ENCODE measurements at regions not wholly inside any gene's neighbourhood (a gene's known extent, or its start where the extent isn't known, plus 50 kb on each side); places are given as distances from the start of the nearest gene placed in this dataset.

DNA sequence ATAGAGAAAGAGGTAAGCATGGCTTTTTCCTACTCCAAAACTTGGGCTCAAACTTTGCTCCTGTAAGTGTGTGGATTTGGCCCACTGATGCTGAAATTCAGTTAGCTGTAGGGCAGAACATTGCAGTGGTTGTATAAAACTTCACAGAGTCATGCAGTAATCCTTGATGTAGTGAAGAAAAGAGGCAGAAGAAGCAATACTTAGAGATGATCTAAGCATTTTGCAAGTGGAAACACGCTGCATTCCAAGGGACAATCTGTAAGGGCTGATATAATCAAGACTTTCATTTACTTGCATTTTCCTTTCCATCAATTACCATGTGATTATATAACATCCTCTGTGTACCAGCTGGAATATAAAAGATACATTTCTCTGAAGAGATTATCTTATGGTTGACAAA, 338.8 kb downstream of the DNAJB9 start:
- TF ChIP-seq POLR2A (IDR thresholded peaks at IDR 0.05), result no peak
- TF ChIP-seq, protein P1, sequence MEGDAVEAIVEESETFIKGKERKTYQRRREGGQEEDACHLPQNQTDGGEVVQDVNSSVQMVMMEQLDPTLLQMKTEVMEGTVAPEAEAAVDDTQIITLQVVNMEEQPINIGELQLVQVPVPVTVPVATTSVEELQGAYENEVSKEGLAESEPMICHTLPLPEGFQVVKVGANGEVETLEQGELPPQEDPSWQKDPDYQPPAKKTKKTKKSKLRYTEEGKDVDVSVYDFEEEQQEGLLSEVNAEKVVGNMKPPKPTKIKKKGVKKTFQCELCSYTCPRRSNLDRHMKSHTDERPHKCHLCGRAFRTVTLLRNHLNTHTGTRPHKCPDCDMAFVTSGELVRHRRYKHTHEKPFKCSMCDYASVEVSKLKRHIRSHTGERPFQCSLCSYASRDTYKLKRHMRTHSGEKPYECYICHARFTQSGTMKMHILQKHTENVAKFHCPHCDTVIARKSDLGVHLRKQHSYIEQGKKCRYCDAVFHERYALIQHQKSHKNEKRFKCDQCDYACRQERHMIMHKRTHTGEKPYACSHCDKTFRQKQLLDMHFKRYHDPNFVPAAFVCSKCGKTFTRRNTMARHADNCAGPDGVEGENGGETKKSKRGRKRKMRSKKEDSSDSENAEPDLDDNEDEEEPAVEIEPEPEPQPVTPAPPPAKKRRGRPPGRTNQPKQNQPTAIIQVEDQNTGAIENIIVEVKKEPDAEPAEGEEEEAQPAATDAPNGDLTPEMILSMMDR (IDR thresholded peaks at IDR 0.05), result no peak

Measured in right lobe of liver (tissue), 4 donors.